ENCODE measurements at regions not wholly inside any gene's neighbourhood (a gene's known extent, or its start where the extent isn't known, plus 50 kb on each side); places are given as distances from the start of the nearest gene placed in this dataset.

DNA sequence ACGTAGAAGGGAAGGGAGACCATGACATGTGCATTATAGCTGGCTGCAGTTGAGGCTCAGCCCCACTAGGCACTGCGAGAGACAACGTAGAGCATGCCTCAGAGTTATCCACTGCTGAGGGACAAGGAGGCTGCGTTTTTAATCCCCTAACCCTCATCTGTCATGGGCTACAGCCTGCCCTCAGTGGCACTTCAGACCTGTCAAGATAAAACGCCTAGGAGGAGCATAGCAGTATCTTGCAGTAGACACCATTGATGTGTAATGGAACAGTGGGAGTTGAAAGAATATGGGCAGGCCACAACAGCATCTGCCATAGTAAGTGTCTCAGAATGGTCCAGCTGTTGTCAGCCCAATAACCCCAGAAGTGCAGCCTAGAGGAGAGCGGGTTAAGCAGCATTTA is 307.0 kb upstream of the PTBP2 start:
- TF ChIP-seq, protein P1, sequence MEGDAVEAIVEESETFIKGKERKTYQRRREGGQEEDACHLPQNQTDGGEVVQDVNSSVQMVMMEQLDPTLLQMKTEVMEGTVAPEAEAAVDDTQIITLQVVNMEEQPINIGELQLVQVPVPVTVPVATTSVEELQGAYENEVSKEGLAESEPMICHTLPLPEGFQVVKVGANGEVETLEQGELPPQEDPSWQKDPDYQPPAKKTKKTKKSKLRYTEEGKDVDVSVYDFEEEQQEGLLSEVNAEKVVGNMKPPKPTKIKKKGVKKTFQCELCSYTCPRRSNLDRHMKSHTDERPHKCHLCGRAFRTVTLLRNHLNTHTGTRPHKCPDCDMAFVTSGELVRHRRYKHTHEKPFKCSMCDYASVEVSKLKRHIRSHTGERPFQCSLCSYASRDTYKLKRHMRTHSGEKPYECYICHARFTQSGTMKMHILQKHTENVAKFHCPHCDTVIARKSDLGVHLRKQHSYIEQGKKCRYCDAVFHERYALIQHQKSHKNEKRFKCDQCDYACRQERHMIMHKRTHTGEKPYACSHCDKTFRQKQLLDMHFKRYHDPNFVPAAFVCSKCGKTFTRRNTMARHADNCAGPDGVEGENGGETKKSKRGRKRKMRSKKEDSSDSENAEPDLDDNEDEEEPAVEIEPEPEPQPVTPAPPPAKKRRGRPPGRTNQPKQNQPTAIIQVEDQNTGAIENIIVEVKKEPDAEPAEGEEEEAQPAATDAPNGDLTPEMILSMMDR (IDR thresholded peaks at IDR 0.05; ENCODE audit: extremely low read depth, missing control alignments): no peak
- no peak for DNase-seq (ENCODE audit: low spot score)

DNA sequence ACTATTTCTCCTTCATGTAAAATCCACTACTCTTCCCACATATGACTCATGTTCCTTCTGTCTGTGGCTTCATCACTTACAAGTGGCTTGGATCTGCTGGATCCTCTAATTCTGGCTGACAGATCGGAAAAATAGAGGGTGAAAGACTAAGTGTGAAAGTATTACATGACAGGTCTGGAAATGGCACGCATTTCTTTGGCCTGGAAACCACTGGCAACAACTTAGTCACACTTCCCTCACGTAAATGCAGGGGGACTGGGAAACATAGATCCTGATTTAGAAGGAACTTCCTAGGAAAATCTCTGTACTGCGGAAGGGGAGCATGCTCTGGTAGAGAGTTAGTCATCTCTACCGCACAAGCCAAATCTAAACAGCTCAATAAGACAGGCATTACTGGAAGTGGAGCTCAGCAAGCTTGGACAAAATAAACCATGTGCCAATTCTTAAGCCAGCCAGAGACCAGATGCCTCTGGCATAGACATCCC is 305.4 kb upstream of the PTBP2 start:
- TF ChIP-seq, protein P1 (IDR thresholded peaks at IDR 0.05; ENCODE audit: extremely low read depth, missing control alignments): no peak
- no peak for DNase-seq (ENCODE audit: low spot score)

DNA sequence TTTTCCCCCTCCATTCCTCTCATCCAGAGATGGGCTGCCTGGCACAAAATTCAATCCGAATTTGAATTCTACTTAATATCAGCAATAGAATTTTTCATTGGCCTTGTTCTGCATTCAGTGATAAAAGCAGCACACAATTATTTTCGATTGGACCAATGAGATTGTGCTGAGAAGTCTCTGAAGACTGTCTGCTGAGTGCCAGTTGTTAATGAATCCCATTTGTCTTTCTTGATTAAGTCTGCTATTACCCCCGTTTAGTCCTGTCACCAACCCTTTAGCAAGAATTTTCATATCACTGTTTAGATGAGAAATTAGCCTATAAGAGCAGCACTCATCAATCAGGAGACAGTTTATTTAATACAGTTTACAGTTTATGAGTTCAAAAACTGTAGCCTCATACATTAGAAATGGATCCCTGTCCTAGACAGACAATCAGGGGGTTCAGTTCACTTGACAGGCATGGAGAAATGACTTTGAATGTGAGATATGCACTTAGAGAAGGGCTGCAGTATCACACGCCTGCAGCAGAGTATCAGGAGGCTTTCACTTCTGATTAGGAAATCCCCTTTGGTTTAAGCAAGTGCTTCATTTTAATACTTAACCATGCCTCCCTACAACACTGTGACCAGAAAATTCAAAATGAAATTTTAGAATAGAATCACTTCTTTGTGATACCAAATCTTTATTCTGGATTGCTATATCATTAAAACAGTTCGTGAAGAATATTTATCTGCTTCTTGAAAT is 304.7 kb upstream of the PTBP2 start:
- TF ChIP-seq, protein P1 (IDR thresholded peaks at IDR 0.05; ENCODE audit: extremely low read depth, missing control alignments): no peak

DNA sequence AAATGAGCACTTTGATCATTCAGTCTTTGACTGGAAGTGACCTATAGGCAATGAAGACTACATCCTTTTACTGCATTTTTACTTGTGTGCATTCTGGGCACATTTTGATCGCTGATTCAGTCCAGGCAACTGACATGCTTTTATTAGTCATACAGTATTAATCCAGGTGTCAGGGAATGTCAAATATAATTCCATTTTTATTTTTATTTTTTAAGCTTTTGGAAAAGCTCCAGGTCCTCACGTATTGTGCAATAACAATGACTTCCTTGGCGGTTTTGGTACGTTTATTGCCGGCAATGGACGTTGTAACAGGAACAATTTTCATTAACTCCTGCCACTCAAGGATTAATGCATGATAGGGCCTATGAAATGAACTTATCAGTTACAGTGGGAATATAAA is 302.6 kb upstream of the PTBP2 start:
- no peak for DNase-seq (ENCODE audit: low spot score)
- TF ChIP-seq, protein P1 (IDR thresholded peaks at IDR 0.05; ENCODE audit: extremely low read depth, missing control alignments): no peak

More for the DNA sequence above, 304.7 kb upstream of the PTBP2 start:
- DNase-seq (ENCODE audit: low spot score): peak; percentile 27

DNA sequence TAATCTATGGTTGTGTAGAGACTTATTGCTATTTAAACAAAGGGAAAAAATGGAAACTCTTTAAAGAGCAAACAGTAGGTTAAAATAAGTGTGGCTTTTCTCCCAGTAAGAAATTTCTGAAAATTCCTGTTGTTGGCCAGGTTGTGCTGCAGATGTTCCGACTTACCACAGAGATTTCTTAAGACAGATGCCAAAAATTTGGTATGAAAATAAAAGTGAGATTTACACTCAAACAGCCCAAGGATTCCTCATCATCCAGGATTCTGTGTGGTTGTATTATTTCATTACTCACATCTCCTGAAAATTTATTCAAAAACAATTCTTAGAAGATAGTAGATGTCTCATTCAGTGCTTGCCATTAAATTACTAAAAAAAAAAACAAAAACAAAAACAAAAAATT is 296.7 kb upstream of the PTBP2 start:
- TF ChIP-seq, protein P1 (IDR thresholded peaks at IDR 0.05; ENCODE audit: extremely low read depth, missing control alignments): no peak
- no peak for DNase-seq (ENCODE audit: low spot score)

DNA sequence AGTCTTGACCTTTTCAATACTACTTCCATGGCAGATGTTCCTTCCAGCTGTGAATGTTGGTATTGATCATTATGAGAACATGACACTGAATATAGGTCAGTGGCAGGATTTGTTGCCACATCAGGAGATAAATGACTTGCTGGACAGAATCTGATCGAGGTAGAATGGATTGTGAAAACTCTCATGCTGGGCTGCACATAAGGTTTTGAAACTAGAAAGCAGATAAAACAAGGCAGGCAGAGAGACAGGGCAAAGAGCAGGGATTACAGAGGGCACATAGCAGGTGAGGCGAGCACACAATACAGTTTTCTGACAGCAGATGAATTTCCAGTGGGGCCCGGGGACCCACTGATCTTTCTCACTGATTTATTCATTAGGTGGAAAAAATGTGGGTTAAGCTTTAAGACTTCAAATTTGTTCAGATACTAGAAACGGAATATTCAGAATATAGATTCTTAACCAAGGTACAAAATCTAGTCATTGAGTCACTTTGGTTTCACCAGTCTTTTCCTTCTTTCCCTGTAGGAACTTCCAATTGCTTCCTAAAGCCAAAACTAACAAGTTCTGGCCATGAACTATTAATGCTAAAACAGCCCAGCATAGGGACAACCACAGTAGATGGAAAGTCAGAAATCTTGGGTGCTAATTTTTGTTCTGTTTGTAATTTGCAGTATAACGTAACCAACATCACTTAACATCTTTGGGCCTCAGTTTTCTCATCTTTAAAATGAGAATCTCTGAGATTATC is 296.0 kb upstream of the PTBP2 start:
- TF ChIP-seq, protein P1 (IDR thresholded peaks at IDR 0.05; ENCODE audit: extremely low read depth, missing control alignments): no peak
- no peak for DNase-seq (ENCODE audit: low spot score)

DNA sequence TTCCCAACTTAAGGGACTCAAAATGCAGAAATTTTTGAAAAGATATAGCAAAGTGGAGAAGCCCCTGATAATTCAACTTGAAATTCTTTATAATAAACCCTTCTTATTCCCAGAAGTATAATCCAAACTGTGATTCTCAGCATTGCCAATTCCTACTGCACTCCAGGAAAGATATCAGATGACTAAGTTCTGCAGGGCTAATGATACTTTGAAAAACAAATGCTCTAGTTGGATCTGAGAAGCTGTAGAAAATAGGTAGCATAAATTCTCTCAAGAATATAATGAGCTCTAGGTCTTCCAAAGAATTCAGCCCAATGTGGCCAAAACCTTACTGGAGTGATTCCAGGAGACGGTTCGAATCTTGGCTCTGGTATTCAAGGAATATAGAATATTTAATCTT is 294.0 kb upstream of the PTBP2 start:
- DNase-seq (ENCODE audit: low spot score): no peak
- TF ChIP-seq, protein P1 (IDR thresholded peaks at IDR 0.05; ENCODE audit: extremely low read depth, missing control alignments): no peak

All from GM20000 (cell line).